ENCODE measurements at regions not wholly inside any gene's neighbourhood (a gene's known extent, or its start where the extent isn't known, plus 50 kb on each side); places are given as distances from the start of the nearest gene placed in this dataset.

DNA sequence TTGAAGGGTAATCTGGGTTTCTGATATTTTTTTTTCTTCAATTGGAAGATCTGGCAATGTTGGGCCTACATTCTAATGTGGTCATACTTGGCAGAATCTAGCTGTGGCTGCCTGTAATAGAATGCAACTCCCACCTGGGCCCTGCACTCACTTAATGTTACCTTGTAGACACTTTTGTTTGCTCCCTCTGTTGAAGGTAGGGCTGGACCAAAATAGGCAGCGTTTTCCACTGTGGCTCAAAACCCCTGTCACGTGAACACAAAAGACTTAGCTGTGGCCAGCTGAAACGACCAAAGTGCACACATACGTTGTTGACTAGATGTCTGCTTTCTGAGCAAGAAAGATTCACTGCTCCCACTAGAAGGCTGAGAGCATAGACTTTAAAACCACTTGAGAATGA, 117.6 kb upstream of the HMHB1 start:
- H3K27me3 ChIP-seq (ENCODE audit: insufficient read depth, low read length), result no peaks in the 10 kb centered on the region
- no peak overlapping the region for H4K8ac ChIP-seq (replicated peaks; ENCODE audit: insufficient read length, low read depth, low read length)
- Mint-ChIP-seq H3K36me3 (ENCODE audit: insufficient read depth in 1 of 3, low read depth in 3 of 3) (no peaks in the 10 kb centered on the region), H3K27me3 (ENCODE audit: low read depth) (no peaks in the 10 kb centered on the region; the same call in 1 of the 2 replicates), H3K4me1 (no peaks in the 10 kb centered on the region), H3K27ac (no peak overlapping the region), H3K9me3 (no peaks in the 10 kb centered on the region), H3K4me3 (no peak overlapping the region)
- H3K79me1 ChIP-seq (ENCODE audit: insufficient read depth, low read depth, low read length, poor library complexity, severe bottlenecking), result no peaks in the 10 kb centered on the region
- no peak overlapping the region for H3K18ac ChIP-seq (ENCODE audit: insufficient read length, low read depth, low read length)
- no peak overlapping the region for H3T11ph ChIP-seq (ENCODE audit: low read length)
- H2AK5ac ChIP-seq (ENCODE audit: insufficient read length, low read length), result no peak overlapping the region
- H2BK120ac ChIP-seq (ENCODE audit: low read depth, low read length, poor library complexity, severe bottlenecking), result no peak overlapping the region
- H2BK15ac ChIP-seq (ENCODE audit: low read depth, low read length), result no peak overlapping the region
- no peak overlapping the region for H2BK20ac ChIP-seq (ENCODE audit: low read depth, low read length, poor library complexity, severe bottlenecking)
- H2BK12ac ChIP-seq (ENCODE audit: insufficient read length, low read depth, low read length), result no peak overlapping the region
- H3K23ac ChIP-seq (ENCODE audit: insufficient read length, low read depth, low read length), result no peak overlapping the region
- no peaks in the 10 kb centered on the region for H4K20me1 ChIP-seq (ENCODE audit: control insufficient read depth, insufficient read depth, insufficient read length)
- no peak overlapping the region for H3K4me2 ChIP-seq (ENCODE audit: insufficient read depth, insufficient read length, low read length)
- H3K4me1 ChIP-seq (ENCODE audit: insufficient read depth, low read length), result no peaks in the 10 kb centered on the region
- H3K14ac ChIP-seq (ENCODE audit: insufficient read depth, low read length), result no peak overlapping the region
- H3K4ac ChIP-seq (ENCODE audit: low read depth, low read length), result no peak overlapping the region
- no peak overlapping the region for H2BK5ac ChIP-seq (ENCODE audit: insufficient read length, low read length)
- H3K9ac ChIP-seq (ENCODE audit: extremely low read depth, insufficient read length, low read length), result no peak overlapping the region
- TF ChIP-seq, protein P1, sequence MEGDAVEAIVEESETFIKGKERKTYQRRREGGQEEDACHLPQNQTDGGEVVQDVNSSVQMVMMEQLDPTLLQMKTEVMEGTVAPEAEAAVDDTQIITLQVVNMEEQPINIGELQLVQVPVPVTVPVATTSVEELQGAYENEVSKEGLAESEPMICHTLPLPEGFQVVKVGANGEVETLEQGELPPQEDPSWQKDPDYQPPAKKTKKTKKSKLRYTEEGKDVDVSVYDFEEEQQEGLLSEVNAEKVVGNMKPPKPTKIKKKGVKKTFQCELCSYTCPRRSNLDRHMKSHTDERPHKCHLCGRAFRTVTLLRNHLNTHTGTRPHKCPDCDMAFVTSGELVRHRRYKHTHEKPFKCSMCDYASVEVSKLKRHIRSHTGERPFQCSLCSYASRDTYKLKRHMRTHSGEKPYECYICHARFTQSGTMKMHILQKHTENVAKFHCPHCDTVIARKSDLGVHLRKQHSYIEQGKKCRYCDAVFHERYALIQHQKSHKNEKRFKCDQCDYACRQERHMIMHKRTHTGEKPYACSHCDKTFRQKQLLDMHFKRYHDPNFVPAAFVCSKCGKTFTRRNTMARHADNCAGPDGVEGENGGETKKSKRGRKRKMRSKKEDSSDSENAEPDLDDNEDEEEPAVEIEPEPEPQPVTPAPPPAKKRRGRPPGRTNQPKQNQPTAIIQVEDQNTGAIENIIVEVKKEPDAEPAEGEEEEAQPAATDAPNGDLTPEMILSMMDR (conservative IDR thresholded peaks at IDR 0.05), result no peak
- H4K5ac ChIP-seq (ENCODE audit: insufficient read length, low read depth, low read length), result no peak overlapping the region
- no peaks in the 10 kb centered on the region for H3K79me2 ChIP-seq (ENCODE audit: insufficient read depth, low read length)
- H3K56ac ChIP-seq (ENCODE audit: insufficient read length, low read depth, low read length), result no peak overlapping the region
- WGBS (ENCODE audit: extremely low coverage, insufficient read length, low lambda C conversion rate), result no CpG with 5 or more reads among the region's 4 CpGs
- no peak overlapping the region for H2AFZ ChIP-seq (ENCODE audit: low read length)
- H3K9me3 ChIP-seq (ENCODE audit: control insufficient read depth, low read depth, low read length), result no peaks in the 10 kb centered on the region
- no peak for DNase-seq
- H3K27ac ChIP-seq (ENCODE audit: insufficient read length, low read depth, low read length), result no peak overlapping the region
- H3K23me2 ChIP-seq (ENCODE audit: insufficient read length, low read depth, low read length, poor library complexity, severe bottlenecking), result no peaks in the 10 kb centered on the region
- H4K91ac ChIP-seq (ENCODE audit: insufficient read length, low read depth, low read length), result no peak overlapping the region

All from H9 (cell line).